ENCODE measurements at regions not wholly inside any gene's neighbourhood (a gene's known extent, or its start where the extent isn't known, plus 50 kb on each side); places are given as distances from the start of the nearest gene placed in this dataset.

GRCh38 chr11:41963406-41963805 is 504.0 kb upstream of the LRRC4C start:
- DNase-seq, result no peak
- Mint-ChIP-seq H3K27ac (ENCODE audit: unreplicated experiment) (no peak overlapping the region), H3K4me3 (ENCODE audit: low read depth, unreplicated experiment) (no peak overlapping the region), H3K36me3 (ENCODE audit: insufficient read depth, unreplicated experiment) (no peaks in the 10 kb centered on the region), H3K4me1 (ENCODE audit: low read depth, unreplicated experiment) (no peaks in the 10 kb centered on the region), H3K9me3 (ENCODE audit: low read depth, unreplicated experiment) (peaks cover 4% of the 10 kb centered on the region), H3K27me3 (ENCODE audit: unreplicated experiment) (no peaks in the 10 kb centered on the region)
- CTCF ChIA-PET, result no interaction called here
- TF ChIP-seq CTCF (IDR thresholded peaks at IDR 0.05; ENCODE audit: unreplicated experiment), result no peak
- intact Hi-C loops (cut with micrococcal nuclease; ENCODE audit: unreplicated experiment), result no loop called here
- BruUV-seq (replicated peaks), result no TSS peak

GRCh38 chr11:41970681-41971080 is 511.2 kb upstream of the LRRC4C start:
- Mint-ChIP-seq H3K4me1 (ENCODE audit: low read depth, unreplicated experiment) (no peaks in the 10 kb centered on the region), H3K27ac (ENCODE audit: unreplicated experiment) (no peak overlapping the region), H3K27me3 (ENCODE audit: unreplicated experiment) (no peaks in the 10 kb centered on the region), H3K36me3 (ENCODE audit: insufficient read depth, unreplicated experiment) (no peaks in the 10 kb centered on the region), H3K9me3 (ENCODE audit: low read depth, unreplicated experiment) (peaks cover 7% of the 10 kb centered on the region), H3K4me3 (ENCODE audit: low read depth, unreplicated experiment) (no peak overlapping the region)
- intact Hi-C loops (cut with micrococcal nuclease; ENCODE audit: unreplicated experiment), result no loop called here
- CTCF ChIA-PET, result no interaction called here
- TF ChIP-seq CTCF (IDR thresholded peaks at IDR 0.05; ENCODE audit: unreplicated experiment), result no peak
- no TSS peak for BruUV-seq (replicated peaks)
- no peak for DNase-seq

GRCh38 chr11:41971592-41971991 is 512.1 kb upstream of the LRRC4C start:
- H3K9me3 Mint-ChIP-seq (ENCODE audit: low read depth, unreplicated experiment), result peaks cover 9% of the 10 kb centered on the region
- no peaks in the 10 kb centered on the region for H3K36me3 Mint-ChIP-seq (ENCODE audit: insufficient read depth, unreplicated experiment)
- BruUV-seq (replicated peaks), result no TSS peak
- no peak overlapping the region for H3K4me3 Mint-ChIP-seq (ENCODE audit: low read depth, unreplicated experiment)
- H3K4me1 Mint-ChIP-seq (ENCODE audit: low read depth, unreplicated experiment), result no peaks in the 10 kb centered on the region
- intact Hi-C loops (cut with micrococcal nuclease; ENCODE audit: unreplicated experiment), result no loop called here
- no peaks in the 10 kb centered on the region for H3K27me3 Mint-ChIP-seq (ENCODE audit: unreplicated experiment)
- CTCF ChIA-PET, result no interaction called here
- DNase-seq, result no peak
- H3K27ac Mint-ChIP-seq (ENCODE audit: unreplicated experiment), result no peak overlapping the region
- no peak for TF ChIP-seq CTCF (IDR thresholded peaks at IDR 0.05; ENCODE audit: unreplicated experiment)

- TF ChIP-seq CTCF (IDR thresholded peaks at IDR 0.05; ENCODE audit: unreplicated experiment), result no peak
- H3K9me3 Mint-ChIP-seq (ENCODE audit: low read depth, unreplicated experiment), result peaks cover 8% of the 10 kb centered on the region
- no peaks in the 10 kb centered on the region for H3K36me3 Mint-ChIP-seq (ENCODE audit: insufficient read depth, unreplicated experiment)
- no peaks in the 10 kb centered on the region for H3K27me3 Mint-ChIP-seq (ENCODE audit: unreplicated experiment)
- no peaks in the 10 kb centered on the region for H3K4me1 Mint-ChIP-seq (ENCODE audit: low read depth, unreplicated experiment)
- no peak for DNase-seq
- BruUV-seq (replicated peaks), result no TSS peak
- CTCF ChIA-PET, result no interaction called here
- no peak overlapping the region for H3K27ac Mint-ChIP-seq (ENCODE audit: unreplicated experiment)
- no peak overlapping the region for H3K4me3 Mint-ChIP-seq (ENCODE audit: low read depth, unreplicated experiment)
- intact Hi-C loops (cut with micrococcal nuclease; ENCODE audit: unreplicated experiment), result no loop called here
Observed at GRCh38 chr11:41978945-41979344, 519.5 kb upstream of the LRRC4C start.

GRCh38 chr11:41980741-41981140 is 521.3 kb upstream of the LRRC4C start:
- no peak for DNase-seq

More at GRCh38 chr11:41980741-41981140, 521.3 kb upstream of the LRRC4C start:
- BruUV-seq (replicated peaks), result no TSS peak
- no peak overlapping the region for H3K4me3 Mint-ChIP-seq (ENCODE audit: low read depth, unreplicated experiment)
- H3K9me3 Mint-ChIP-seq (ENCODE audit: low read depth, unreplicated experiment), result peaks cover 11% of the 10 kb centered on the region
- H3K27me3 Mint-ChIP-seq (ENCODE audit: unreplicated experiment), result no peaks in the 10 kb centered on the region
- no peaks in the 10 kb centered on the region for H3K4me1 Mint-ChIP-seq (ENCODE audit: low read depth, unreplicated experiment)
- CTCF ChIA-PET, result interaction anchor here (0.7 kb wide), 1 partner anchor 1487 kb away, joined by 4 read pairs; no protein-coding TSS in a partner anchor
- H3K36me3 Mint-ChIP-seq (ENCODE audit: insufficient read depth, unreplicated experiment), result no peaks in the 10 kb centered on the region
- H3K27ac Mint-ChIP-seq (ENCODE audit: unreplicated experiment), result no peak overlapping the region
- TF ChIP-seq CTCF (IDR thresholded peaks at IDR 0.05; ENCODE audit: unreplicated experiment), result no peak
- intact Hi-C loops (cut with micrococcal nuclease; ENCODE audit: unreplicated experiment), result no loop called here
